MCF 10A (cell line): ENCODE measurements at regions not wholly inside any gene's neighbourhood (a gene's known extent, or its start where the extent isn't known, plus 50 kb on each side); places are given as distances from the start of the nearest gene placed in this dataset.

Experiments used
- BruUV-seq: library from RNA; stranded (reverse); fragments of 400-500 nt; replicated peaks from 2 replicates; lab custom pipeline; 2021; lab: Mats Ljungman, UMichigan
- CTCF ChIA-PET: fragments of 300-600 bp; sonication (Branson Sonifier 250); formaldehyde crosslinking; extraction: SDS; loops from one replicate; lab custom pipeline; 2021; ENCODE audit warnings: antibody characterized with exemption, inconsistent platforms; lab: Yijun Ruan, JAX
- POLR2A ChIA-PET: fragments of 300-600, 350-650 bp; sonication (Branson Sonifier 250); formaldehyde crosslinking; extraction: SDS; loops from one replicate; lab custom pipeline; 2020; ENCODE audit warnings: antibody characterized with exemption, inconsistent platforms; lab: Yijun Ruan, JAX
- DNase-seq: peaks from one replicate; pipeline ENCODE4 v3.0.0-alpha.2; 2018; ENCODE audit not compliant: unreplicated experiment
- H3K27ac Mint-ChIP-seq: one replicate; pipeline ENCODE4 v1.8.0; 2022; ENCODE audit warnings: mild to moderate bottlenecking, low read depth, mixed read lengths; ENCODE audit not compliant: unreplicated experiment
- H3K27me3 Mint-ChIP-seq: one replicate; pipeline ENCODE4 v1.8.0; 2022; ENCODE audit warnings: mixed read lengths; ENCODE audit not compliant: insufficient read depth, unreplicated experiment
- H3K36me3 Mint-ChIP-seq: one replicate; pipeline ENCODE4 v1.8.0; 2022; ENCODE audit warnings: mild to moderate bottlenecking, moderate library complexity, mixed read lengths; ENCODE audit not compliant: insufficient read depth, unreplicated experiment
- H3K4me1 Mint-ChIP-seq: one replicate; pipeline ENCODE4 v1.8.0; 2022; ENCODE audit warnings: mixed read lengths; ENCODE audit not compliant: insufficient read depth, unreplicated experiment
- H3K4me3 Mint-ChIP-seq: one replicate; pipeline ENCODE4 v1.8.0; 2022; ENCODE audit warnings: mild to moderate bottlenecking, moderate library complexity, mixed read lengths; ENCODE audit not compliant: unreplicated experiment
- H3K9me3 Mint-ChIP-seq: one replicate; pipeline ENCODE4 v1.8.0; 2022; ENCODE audit warnings: mixed read lengths; ENCODE audit not compliant: unreplicated experiment
- intact Hi-C: fragments of 100-400 bp; cut with micrococcal nuclease; formaldehyde crosslinking; loops from 2 replicates; pipeline ENCODE4 v1.14.1; 2022
- TF ChIP-seq, protein P1 (sequence below): fragments of 200-600 bp; IDR thresholded peaks from one replicate; pipeline ENCODE4 v1.8.0; 2022; ENCODE audit warnings: antibody characterized with exemption, mild to moderate bottlenecking; ENCODE audit not compliant: unreplicated experiment

- Mint-ChIP-seq H3K27ac (no peak overlapping the region), H3K36me3 (peaks cover 5% of the 10 kb centered on the region), H3K9me3 (no peaks in the 10 kb centered on the region), H3K4me3 (no peak overlapping the region), H3K27me3 (no peaks in the 10 kb centered on the region), H3K4me1 (peaks cover 9% of the 10 kb centered on the region)
- TF ChIP-seq, protein P1, sequence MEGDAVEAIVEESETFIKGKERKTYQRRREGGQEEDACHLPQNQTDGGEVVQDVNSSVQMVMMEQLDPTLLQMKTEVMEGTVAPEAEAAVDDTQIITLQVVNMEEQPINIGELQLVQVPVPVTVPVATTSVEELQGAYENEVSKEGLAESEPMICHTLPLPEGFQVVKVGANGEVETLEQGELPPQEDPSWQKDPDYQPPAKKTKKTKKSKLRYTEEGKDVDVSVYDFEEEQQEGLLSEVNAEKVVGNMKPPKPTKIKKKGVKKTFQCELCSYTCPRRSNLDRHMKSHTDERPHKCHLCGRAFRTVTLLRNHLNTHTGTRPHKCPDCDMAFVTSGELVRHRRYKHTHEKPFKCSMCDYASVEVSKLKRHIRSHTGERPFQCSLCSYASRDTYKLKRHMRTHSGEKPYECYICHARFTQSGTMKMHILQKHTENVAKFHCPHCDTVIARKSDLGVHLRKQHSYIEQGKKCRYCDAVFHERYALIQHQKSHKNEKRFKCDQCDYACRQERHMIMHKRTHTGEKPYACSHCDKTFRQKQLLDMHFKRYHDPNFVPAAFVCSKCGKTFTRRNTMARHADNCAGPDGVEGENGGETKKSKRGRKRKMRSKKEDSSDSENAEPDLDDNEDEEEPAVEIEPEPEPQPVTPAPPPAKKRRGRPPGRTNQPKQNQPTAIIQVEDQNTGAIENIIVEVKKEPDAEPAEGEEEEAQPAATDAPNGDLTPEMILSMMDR = no peak
- CTCF ChIA-PET = no interaction called here
- intact Hi-C loops = loop anchor here (5.0 kb wide), 1 partner anchor 320 kb away; no protein-coding TSS in a partner anchor
- DNase-seq = no peak
- BruUV-seq = no TSS peak
- POLR2A ChIA-PET = no interaction called here
Observed at GRCh38 chr5:4531756-4532704, 608.1 kb upstream of the ADAMTS16 start.

DNA sequence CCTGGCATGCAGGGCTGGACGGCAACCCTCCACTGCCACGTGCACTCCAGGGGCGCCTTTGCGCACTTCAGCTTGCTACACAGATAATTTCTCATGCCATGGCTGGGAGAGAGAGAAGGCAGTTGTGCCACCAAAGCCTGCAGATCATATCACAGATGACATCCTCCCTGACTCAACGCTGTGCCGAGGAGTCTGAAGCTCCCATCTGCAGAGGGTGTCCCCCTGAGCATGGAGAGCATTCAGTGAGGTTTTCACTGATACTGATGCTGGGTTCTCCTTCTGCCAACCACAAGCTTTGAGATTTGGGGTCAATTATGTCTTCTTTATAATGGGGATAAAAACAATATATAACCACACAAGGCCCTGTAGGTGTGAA is 607.4 kb upstream of the ADAMTS16 start:
- POLR2A ChIA-PET = interaction anchor here (1.5 kb wide), 1 partner anchor 51 kb away, joined by 4 read pairs; no protein-coding TSS in a partner anchor
- no TSS peak for BruUV-seq
- TF ChIP-seq, protein P1 = no peak
- intact Hi-C loops = loop anchor here (5.0 kb wide), 1 partner anchor 320 kb away; no protein-coding TSS in a partner anchor
- H3K4me3 Mint-ChIP-seq = no peak overlapping the region
- CTCF ChIA-PET = no interaction called here
- H3K27me3 Mint-ChIP-seq = no peaks in the 10 kb centered on the region
- H3K27ac Mint-ChIP-seq = no peak overlapping the region
- H3K9me3 Mint-ChIP-seq = no peaks in the 10 kb centered on the region
- peaks cover 5% of the 10 kb centered on the region for H3K36me3 Mint-ChIP-seq
- DNase-seq = no peak
- peaks cover 9% of the 10 kb centered on the region for H3K4me1 Mint-ChIP-seq

DNA sequence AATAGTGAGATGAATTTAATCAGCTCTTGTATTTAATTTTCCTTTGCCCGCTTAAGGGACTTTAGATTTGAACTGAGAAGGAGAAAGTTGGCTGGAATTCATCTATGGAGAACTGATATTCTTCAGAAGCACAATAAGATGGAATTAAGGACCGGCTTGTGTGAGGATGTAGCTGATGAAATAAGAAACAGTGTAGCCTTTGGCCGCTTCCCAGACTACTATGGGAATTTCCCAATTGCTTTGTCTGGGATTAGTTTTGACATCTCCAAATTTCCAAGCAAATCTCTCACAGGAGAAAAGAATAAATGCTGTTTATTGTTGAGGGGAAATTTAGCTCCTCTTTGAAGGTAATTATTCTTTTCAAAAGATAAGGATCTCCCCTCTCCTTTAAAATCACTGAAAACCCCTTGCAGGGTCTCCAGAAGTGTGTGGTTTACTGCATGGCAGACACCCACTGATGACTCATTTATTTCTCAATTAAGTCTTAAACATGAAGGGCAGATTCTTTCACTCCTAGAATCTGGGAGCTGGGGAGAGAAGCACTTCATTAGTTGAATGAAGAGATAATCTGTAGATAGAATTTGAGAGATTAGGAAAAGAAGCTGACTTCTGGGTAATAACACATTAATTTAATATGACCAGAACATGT is 606.5 kb upstream of the ADAMTS16 start:
- H3K27me3 Mint-ChIP-seq = no peaks in the 10 kb centered on the region
- H3K36me3 Mint-ChIP-seq = peaks cover 5% of the 10 kb centered on the region
- DNase-seq = peak; percentile 75
- BruUV-seq = no TSS peak
- POLR2A ChIA-PET = interaction anchor here (0.7 to 1.5 kb wide), 3 partner anchors 50 to 438 kb away, joined by 3 to 6 read pairs (median 4); no protein-coding TSS in a partner anchor
- intact Hi-C loops = loop anchor here (5.0 kb wide), 1 partner anchor 319 kb away; no protein-coding TSS in a partner anchor
- H3K9me3 Mint-ChIP-seq = no peaks in the 10 kb centered on the region
- peaks cover 9% of the 10 kb centered on the region for H3K4me1 Mint-ChIP-seq
- no peak overlapping the region for H3K27ac Mint-ChIP-seq
- CTCF ChIA-PET = interaction anchor here (0.7 to 1.2 kb wide), 2 partner anchors 166 to 1564 kb away, joined by 3 to 5 read pairs; no protein-coding TSS in a partner anchor
- TF ChIP-seq, protein P1 = no peak
- no peak overlapping the region for H3K4me3 Mint-ChIP-seq

- Mint-ChIP-seq H3K36me3 (peaks cover 5% of the 10 kb centered on the region), H3K27ac (no peak overlapping the region), H3K4me1 (peaks cover 9% of the 10 kb centered on the region), H3K4me3 (no peak overlapping the region), H3K9me3 (no peaks in the 10 kb centered on the region), H3K27me3 (no peaks in the 10 kb centered on the region)
- ChIA-PET CTCF (interaction anchor here (0.6 kb wide), 1 partner anchor 186 kb away, joined by 3 read pairs; no protein-coding TSS in a partner anchor), POLR2A (no interaction called here)
- DNase-seq = no peak
- TF ChIP-seq, protein P1 = no peak
- intact Hi-C loops = no loop called here
- no TSS peak for BruUV-seq
Observed at GRCh38 chr5:4537489-4537888, 602.6 kb upstream of the ADAMTS16 start.
